HG02938 (cell line): ENCODE measurements at regions not wholly inside any gene's neighbourhood (a gene's known extent, or its start where the extent isn't known, plus 50 kb on each side); places are given as distances from the start of the nearest gene placed in this dataset.

Experiments
- ATAC-seq: cut with Tn5 transposase; IDR thresholded peaks from one replicate; pipeline ENCODE4 v1.9.1; 2021; ENCODE audit warnings: mild to moderate bottlenecking, moderate library complexity; ENCODE audit not compliant: unreplicated experiment

DNA sequence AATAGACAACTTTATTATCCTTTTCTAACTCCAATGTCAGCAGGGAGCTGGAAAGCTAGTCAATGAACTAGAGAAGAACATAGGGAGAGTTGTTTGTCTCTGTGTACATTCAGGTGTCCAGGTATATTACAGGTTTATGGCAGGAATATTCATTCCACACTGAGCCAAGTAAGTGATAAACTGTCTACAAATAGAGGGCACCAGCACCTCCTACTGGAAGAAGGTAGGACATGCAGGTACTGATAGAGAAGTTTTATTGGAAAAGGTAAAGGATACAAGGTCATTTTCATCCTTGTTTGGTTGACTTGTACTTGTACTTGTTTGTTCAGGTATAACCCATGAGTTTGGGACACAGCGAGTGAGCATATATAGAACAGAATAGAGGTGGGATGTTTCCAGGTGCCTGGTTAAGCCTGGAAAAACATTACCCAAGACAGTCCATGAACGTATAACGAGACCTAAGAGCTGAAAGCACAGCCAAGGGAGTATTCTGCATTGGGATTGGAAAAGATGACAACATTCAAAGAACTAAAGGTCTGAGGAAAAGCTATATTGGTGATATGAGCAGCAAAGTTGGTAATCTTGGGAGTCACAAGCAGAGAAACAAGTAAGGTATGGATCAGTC is 61.4 kb upstream of the PPP1R3C start:
- ATAC-seq: no peak

GRCh38 chr10:91691981-91692380 is 59.1 kb upstream of the PPP1R3C start:
- no peak for ATAC-seq

DNA sequence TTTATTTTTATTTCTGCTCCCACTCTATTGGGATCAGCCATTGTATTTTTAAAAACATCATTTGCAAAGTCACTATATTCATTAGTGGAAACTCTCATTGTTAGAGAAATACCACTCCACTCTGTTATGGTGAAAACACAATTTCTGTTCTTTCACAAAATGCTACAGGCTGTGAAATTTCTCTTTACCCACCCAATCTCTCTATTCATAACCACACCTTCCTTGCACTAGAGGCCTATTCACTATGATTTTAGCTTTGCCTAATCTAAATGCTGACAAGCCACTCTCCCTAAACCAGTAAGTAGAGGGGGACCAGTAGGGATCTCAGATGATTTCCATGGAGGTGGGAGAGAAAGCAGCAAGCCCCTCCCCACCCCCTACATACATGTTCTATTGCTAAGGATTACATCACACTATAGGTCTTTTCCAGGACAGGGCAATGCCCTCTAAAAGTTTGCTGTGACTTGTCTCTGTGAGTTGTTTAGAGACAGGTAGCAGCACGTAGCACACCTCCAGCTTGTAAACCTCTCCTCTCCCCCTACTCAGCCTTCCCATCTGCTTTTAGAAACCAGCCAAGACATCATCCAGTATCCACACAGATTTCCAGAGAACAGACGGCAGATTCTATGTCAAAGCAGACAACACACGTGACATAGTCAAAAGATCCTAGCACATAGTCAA is 58.3 kb upstream of the PPP1R3C start:
- no peak for ATAC-seq

DNA sequence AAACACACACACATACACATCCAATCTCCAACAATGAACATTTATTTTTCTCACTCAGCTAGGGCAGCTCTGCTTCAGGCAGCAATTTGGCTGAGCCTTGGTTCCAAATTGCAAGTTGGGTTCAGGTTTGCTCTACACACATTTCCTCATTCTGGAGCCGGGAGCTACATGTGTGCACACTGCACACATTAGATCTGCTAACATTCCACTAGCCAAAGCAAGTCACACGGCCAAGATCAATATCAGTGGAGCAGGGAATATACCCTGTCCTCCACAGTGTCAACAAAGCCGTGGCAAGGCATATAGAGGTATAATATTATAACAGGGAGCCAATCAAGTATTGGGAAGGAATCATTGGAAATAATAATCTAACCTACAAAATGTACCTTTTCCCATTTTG is 57.5 kb upstream of the PPP1R3C start:
- no peak for ATAC-seq

DNA sequence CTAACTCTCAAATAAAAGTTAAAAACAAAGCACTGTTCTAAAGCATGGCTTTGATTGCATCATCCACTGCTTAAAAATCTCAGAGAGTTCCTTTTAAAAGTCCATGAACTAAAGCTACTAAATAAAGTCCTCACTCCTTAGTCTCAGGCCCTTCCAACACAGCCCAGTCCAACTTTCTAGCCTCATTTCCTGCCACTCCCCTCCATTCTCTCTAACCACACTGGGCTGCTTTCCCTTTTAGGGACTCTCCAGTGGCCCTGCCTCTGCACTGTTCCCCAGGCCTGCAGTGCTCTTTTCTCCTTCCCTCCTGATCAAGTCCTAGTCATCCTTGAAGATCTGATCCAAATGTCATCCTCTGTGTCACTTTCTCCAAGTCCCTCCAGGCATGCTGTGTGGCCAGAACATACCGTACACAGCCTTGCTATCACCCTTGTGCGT is 56.9 kb upstream of the PPP1R3C start:
- ATAC-seq: no peak

GRCh38 chr10:91684841-91685240 is 52.0 kb upstream of the PPP1R3C start:
- ATAC-seq: no peak

- ATAC-seq: no peak
Measured at GRCh38 chr10:91683975-91684374, 51.1 kb upstream of the PPP1R3C start.

GRCh38 chr10:91682912-91683311 is 50.0 kb upstream of the PPP1R3C start:
- no peak for ATAC-seq
